Peyer's patch (tissue), 4 donors: ENCODE measurements at regions not wholly inside any gene's neighbourhood (a gene's known extent, or its start where the extent isn't known, plus 50 kb on each side); places are given as distances from the start of the nearest gene placed in this dataset.

Source experiments
- POLR2A ChIP-seq, 2 donors: fragments of 450-650 bp; IDR thresholded peaks; one replicate each; pipeline ENCODE4 v1.5.1; 2017; ENCODE audit warnings: antibody characterized with exemption in 2 of 2, mild to moderate bottlenecking in 2 of 2, moderate library complexity in 2 of 2
- TF ChIP-seq, protein P1 (sequence below), 6 experiments: fragments of 450-650 bp in 4 of 6; fragments of 200-600 bp in 2 of 6; sonication (generic) in 1 of 6; IDR thresholded peaks; one replicate each; pipeline ENCODE4 v1.5.1; 2017 to 2019; ENCODE audit warnings: antibody characterized with exemption in 6 of 6, mild to moderate bottlenecking in 3 of 6, moderate library complexity in 1 of 6

- TF ChIP-seq, protein P1, sequence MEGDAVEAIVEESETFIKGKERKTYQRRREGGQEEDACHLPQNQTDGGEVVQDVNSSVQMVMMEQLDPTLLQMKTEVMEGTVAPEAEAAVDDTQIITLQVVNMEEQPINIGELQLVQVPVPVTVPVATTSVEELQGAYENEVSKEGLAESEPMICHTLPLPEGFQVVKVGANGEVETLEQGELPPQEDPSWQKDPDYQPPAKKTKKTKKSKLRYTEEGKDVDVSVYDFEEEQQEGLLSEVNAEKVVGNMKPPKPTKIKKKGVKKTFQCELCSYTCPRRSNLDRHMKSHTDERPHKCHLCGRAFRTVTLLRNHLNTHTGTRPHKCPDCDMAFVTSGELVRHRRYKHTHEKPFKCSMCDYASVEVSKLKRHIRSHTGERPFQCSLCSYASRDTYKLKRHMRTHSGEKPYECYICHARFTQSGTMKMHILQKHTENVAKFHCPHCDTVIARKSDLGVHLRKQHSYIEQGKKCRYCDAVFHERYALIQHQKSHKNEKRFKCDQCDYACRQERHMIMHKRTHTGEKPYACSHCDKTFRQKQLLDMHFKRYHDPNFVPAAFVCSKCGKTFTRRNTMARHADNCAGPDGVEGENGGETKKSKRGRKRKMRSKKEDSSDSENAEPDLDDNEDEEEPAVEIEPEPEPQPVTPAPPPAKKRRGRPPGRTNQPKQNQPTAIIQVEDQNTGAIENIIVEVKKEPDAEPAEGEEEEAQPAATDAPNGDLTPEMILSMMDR (IDR thresholded peaks at IDR 0.05): no peak
- no peak for TF ChIP-seq POLR2A (IDR thresholded peaks at IDR 0.05)
Measured at GRCh38 chr22:47778160-47778658, 1015.8 kb downstream of the TBC1D22A start.
